ENCODE measurements at regions not wholly inside any gene's neighbourhood (a gene's known extent, or its start where the extent isn't known, plus 50 kb on each side); places are given as distances from the start of the nearest gene placed in this dataset.

DNA sequence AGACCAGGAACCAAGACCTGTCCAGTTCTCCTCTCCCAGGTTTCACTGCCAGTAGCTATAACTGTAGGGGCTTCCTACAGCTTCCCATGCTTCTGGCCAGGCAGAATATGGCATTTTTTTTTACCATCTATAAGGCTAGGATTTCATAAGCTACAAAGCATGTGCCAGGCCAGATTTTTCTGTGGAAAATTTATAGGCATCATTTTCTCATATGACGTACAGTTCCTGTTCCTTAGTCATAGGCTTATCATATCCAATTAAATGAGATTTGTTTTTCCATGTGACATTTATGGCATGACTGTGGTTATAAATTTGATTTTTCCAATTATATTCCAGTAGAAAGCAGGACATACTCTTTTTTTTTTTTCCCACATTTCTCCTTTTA lies 208.6 kb upstream of the NPY start:
- H3K9me3 ChIP-seq (ENCODE audit: low read depth), result no peaks in the 10 kb centered on the region
- no peak overlapping the region for H3K4me3 ChIP-seq
- H3K9me2 ChIP-seq (ENCODE audit: insufficient read depth), result no peaks in the 10 kb centered on the region
- no peak overlapping the region for H3K4me2 ChIP-seq (ENCODE audit: unreplicated experiment)
- 0 to 8% methylated on average over 1 of the region's 1 CpG for WGBS, 2 experiments (ENCODE audit: low coverage in 1 of 2, low lambda C conversion rate in 2 of 2, missing lambda C conversion rate in 2 of 2)
- no peaks in the 10 kb centered on the region for H3K4me1 ChIP-seq (ENCODE audit: insufficient read depth)
- no peaks in the 10 kb centered on the region for H4K20me1 ChIP-seq (ENCODE audit: insufficient read depth)
- H3K9ac ChIP-seq, result no peak overlapping the region
- in situ Hi-C loops (cut with MboI), result no loop called here
- no peak overlapping the region for H3K27ac ChIP-seq
- DNase-seq, result no peak
- TF ChIP-seq EZH2phosphoT487 (IDR thresholded peaks at IDR 0.05; ENCODE audit: insufficient read depth, low read depth) (no peak), EZH2 (IDR thresholded peaks at IDR 0.05; ENCODE audit: insufficient read depth, poor library complexity, severe bottlenecking) (no peak)
- no peaks in the 10 kb centered on the region for H3K79me2 ChIP-seq (ENCODE audit: insufficient read depth)
- H3K27me3 ChIP-seq (replicated peaks; ENCODE audit: insufficient read depth), result no peaks in the 10 kb centered on the region; the same call in 1 of the 2 replicates
- no peak overlapping the region for H2AFZ ChIP-seq
- H3F3A ChIP-seq (ENCODE audit: insufficient read depth), result no peaks in the 10 kb centered on the region
- no peaks in the 10 kb centered on the region for H3K36me3 ChIP-seq (ENCODE audit: low read depth)

- in situ Hi-C loops (cut with MboI), result no loop called here
- no peak overlapping the region for H3K4me2 ChIP-seq (ENCODE audit: unreplicated experiment)
- WGBS, 2 experiments (ENCODE audit: low coverage in 1 of 2, low lambda C conversion rate in 2 of 2, missing lambda C conversion rate in 2 of 2), result 28 to 35% methylated on average over 2 of the region's 2 CpGs
Measured at GRCh38 chr7:24082826-24083225, 201.2 kb upstream of the NPY start.

GRCh38 chr7:24102988-24103387 lies 181.0 kb upstream of the NPY start:
- in situ Hi-C loops (cut with MboI), result no loop called here

More at GRCh38 chr7:24082826-24083225, 201.2 kb upstream of the NPY start:
- H3F3A ChIP-seq (ENCODE audit: insufficient read depth), result no peaks in the 10 kb centered on the region
- no peak overlapping the region for H3K4me3 ChIP-seq
- no peaks in the 10 kb centered on the region for H4K20me1 ChIP-seq (ENCODE audit: insufficient read depth)
- no peak overlapping the region for H3K9ac ChIP-seq
- H3K9me2 ChIP-seq (ENCODE audit: insufficient read depth), result no peaks in the 10 kb centered on the region
- H3K36me3 ChIP-seq (ENCODE audit: low read depth), result no peaks in the 10 kb centered on the region
- H3K27ac ChIP-seq, result no peak overlapping the region
- TF ChIP-seq EZH2phosphoT487 (IDR thresholded peaks at IDR 0.05; ENCODE audit: insufficient read depth, low read depth) (no peak), EZH2 (IDR thresholded peaks at IDR 0.05; ENCODE audit: insufficient read depth, poor library complexity, severe bottlenecking) (no peak)
- no peaks in the 10 kb centered on the region for H3K9me3 ChIP-seq (ENCODE audit: low read depth)
- no peaks in the 10 kb centered on the region for H3K27me3 ChIP-seq (replicated peaks; ENCODE audit: insufficient read depth)
- no peak overlapping the region for H2AFZ ChIP-seq
- H3K79me2 ChIP-seq (ENCODE audit: insufficient read depth), result no peaks in the 10 kb centered on the region
- H3K4me1 ChIP-seq (ENCODE audit: insufficient read depth), result no peaks in the 10 kb centered on the region
- DNase-seq, result no peak

GRCh38 chr7:24108906-24109376 lies 175.0 kb upstream of the NPY start:
- H4K20me1 ChIP-seq (ENCODE audit: insufficient read depth), result no peaks in the 10 kb centered on the region
- no peaks in the 10 kb centered on the region for H3K79me2 ChIP-seq (ENCODE audit: insufficient read depth)
- no peak overlapping the region for H3K4me2 ChIP-seq (ENCODE audit: unreplicated experiment)
- H3K4me1 ChIP-seq (ENCODE audit: insufficient read depth), result no peaks in the 10 kb centered on the region
- no peak overlapping the region for H3K9ac ChIP-seq
- H3K27ac ChIP-seq, result no peak overlapping the region
- no peaks in the 10 kb centered on the region for H3K9me2 ChIP-seq (ENCODE audit: insufficient read depth)
- H3K9me3 ChIP-seq (ENCODE audit: low read depth), result no peaks in the 10 kb centered on the region
- TF ChIP-seq EZH2 (IDR thresholded peaks at IDR 0.05; ENCODE audit: insufficient read depth, poor library complexity, severe bottlenecking), result no peak
- no peak for TF ChIP-seq EZH2phosphoT487 (IDR thresholded peaks at IDR 0.05; ENCODE audit: insufficient read depth, low read depth)
- no peak overlapping the region for H2AFZ ChIP-seq
- no peak overlapping the region for H3K4me3 ChIP-seq
- H3F3A ChIP-seq (ENCODE audit: insufficient read depth), result no peaks in the 10 kb centered on the region
- H3K36me3 ChIP-seq (ENCODE audit: low read depth), result no peaks in the 10 kb centered on the region
- DNase-seq, result no peak
- in situ Hi-C loops (cut with MboI), result no loop called here
- no peaks in the 10 kb centered on the region for H3K27me3 ChIP-seq (replicated peaks; ENCODE audit: insufficient read depth)
- WGBS, 2 experiments (ENCODE audit: low coverage in 1 of 2, low lambda C conversion rate in 2 of 2, missing lambda C conversion rate in 2 of 2), result 0 to 10% methylated on average over 1 of the region's 1 CpG

More at GRCh38 chr7:24102988-24103387, 181.0 kb upstream of the NPY start:
- no peaks in the 10 kb centered on the region for H3K36me3 ChIP-seq (ENCODE audit: low read depth)
- H3K9ac ChIP-seq, result no peak overlapping the region
- no peak overlapping the region for H3K27ac ChIP-seq
- DNase-seq, result no peak
- no peaks in the 10 kb centered on the region for H3K79me2 ChIP-seq (ENCODE audit: insufficient read depth)
- no peaks in the 10 kb centered on the region for H3K4me1 ChIP-seq (ENCODE audit: insufficient read depth)
- H3K9me3 ChIP-seq (ENCODE audit: low read depth), result no peaks in the 10 kb centered on the region
- no peak overlapping the region for H3K4me3 ChIP-seq
- H3K4me2 ChIP-seq (ENCODE audit: unreplicated experiment), result no peak overlapping the region
- no peaks in the 10 kb centered on the region for H3K9me2 ChIP-seq (ENCODE audit: insufficient read depth)
- H2AFZ ChIP-seq, result no peak overlapping the region
- no peak for TF ChIP-seq EZH2 (IDR thresholded peaks at IDR 0.05; ENCODE audit: insufficient read depth, poor library complexity, severe bottlenecking)
- no peak for TF ChIP-seq EZH2phosphoT487 (IDR thresholded peaks at IDR 0.05; ENCODE audit: insufficient read depth, low read depth)
- H4K20me1 ChIP-seq (ENCODE audit: insufficient read depth), result no peaks in the 10 kb centered on the region
- H3F3A ChIP-seq (ENCODE audit: insufficient read depth), result no peaks in the 10 kb centered on the region
- H3K27me3 ChIP-seq (replicated peaks; ENCODE audit: insufficient read depth), result no peaks in the 10 kb centered on the region

- no peak overlapping the region for H3K9ac ChIP-seq
- H3K79me2 ChIP-seq (ENCODE audit: insufficient read depth), result no peaks in the 10 kb centered on the region
- no peak overlapping the region for H3K27ac ChIP-seq
- no peak overlapping the region for H2AFZ ChIP-seq
- H3K36me3 ChIP-seq (ENCODE audit: low read depth), result no peaks in the 10 kb centered on the region
- H3K4me3 ChIP-seq, result no peak overlapping the region
- no peak for TF ChIP-seq EZH2 (IDR thresholded peaks at IDR 0.05; ENCODE audit: insufficient read depth, poor library complexity, severe bottlenecking)
- TF ChIP-seq EZH2phosphoT487 (IDR thresholded peaks at IDR 0.05; ENCODE audit: insufficient read depth, low read depth), result no peak
- no peaks in the 10 kb centered on the region for H3K9me2 ChIP-seq (ENCODE audit: insufficient read depth)
- no peak for DNase-seq
- H3K9me3 ChIP-seq (ENCODE audit: low read depth), result no peaks in the 10 kb centered on the region
- H4K20me1 ChIP-seq (ENCODE audit: insufficient read depth), result no peaks in the 10 kb centered on the region
- WGBS, 2 experiments (ENCODE audit: low coverage in 1 of 2, low lambda C conversion rate in 2 of 2, missing lambda C conversion rate in 2 of 2), result 4 to 11% methylated on average over 2 of the region's 2 CpGs
- H3F3A ChIP-seq (ENCODE audit: insufficient read depth), result no peaks in the 10 kb centered on the region
- no peaks in the 10 kb centered on the region for H3K27me3 ChIP-seq (replicated peaks; ENCODE audit: insufficient read depth)
- H3K4me1 ChIP-seq (ENCODE audit: insufficient read depth), result no peaks in the 10 kb centered on the region
- H3K4me2 ChIP-seq (ENCODE audit: unreplicated experiment), result no peak overlapping the region
- in situ Hi-C loops (cut with MboI), result no loop called here
Measured at GRCh38 chr7:24110056-24110455, 173.9 kb upstream of the NPY start.
